ENCODE measurements at regions not wholly inside any gene's neighbourhood (a gene's known extent, or its start where the extent isn't known, plus 50 kb on each side); places are given as distances from the start of the nearest gene placed in this dataset.

DNA sequence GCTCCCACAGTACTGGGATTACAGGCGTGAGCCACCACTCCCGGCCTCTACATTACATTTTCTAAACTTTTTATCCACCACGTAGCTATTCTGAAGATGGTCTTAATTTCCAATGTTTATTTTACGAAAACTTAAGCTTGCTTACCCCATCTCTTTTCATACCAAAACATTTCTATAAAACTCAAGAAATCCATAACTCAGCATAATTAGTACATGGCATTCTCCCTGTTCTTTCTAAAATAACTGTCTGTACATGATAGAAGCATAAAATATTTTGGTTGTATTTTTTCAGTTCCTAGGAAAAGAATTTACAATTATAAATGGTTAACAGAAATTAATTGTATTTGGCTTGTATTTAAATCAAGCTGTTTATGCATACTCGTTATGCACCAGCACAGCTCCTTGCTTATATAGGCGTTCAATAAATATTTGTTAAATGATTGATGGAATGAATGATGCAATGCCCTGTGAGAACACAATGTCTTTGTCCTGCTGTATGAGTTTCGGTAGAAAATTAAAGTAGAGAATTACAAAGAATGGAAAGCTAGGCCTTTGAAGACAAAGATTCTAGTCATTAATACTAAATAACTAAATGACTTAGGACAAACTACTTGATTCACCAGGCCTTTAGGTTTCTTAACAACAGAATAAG lies 384.2 kb downstream of the EFNA5 start:
- Histone ChIP-seq H3K36me3 (replicated peaks; ENCODE audit: low read depth, low read length) (no peaks in the 10 kb centered on the region), H3K9me3 (ENCODE audit: insufficient read depth, low read length) (no peaks in the 10 kb centered on the region), H3K79me2 (ENCODE audit: low read length) (no peaks in the 10 kb centered on the region), H3K4me1 (ENCODE audit: low read length) (peaks cover 16% of the 10 kb centered on the region), H4K20me1 (ENCODE audit: insufficient read depth, low read length) (no peaks in the 10 kb centered on the region), H3K27ac (ENCODE audit: low read length) (no peak overlapping the region), H3K4me3 (ENCODE audit: low read length) (no peak overlapping the region), H3K4me2 (ENCODE audit: low read length) (no peak overlapping the region), H2AFZ (ENCODE audit: low read depth, low read length) (no peak overlapping the region), H3K9ac (ENCODE audit: low read length) (no peak overlapping the region), H3K27me3 (ENCODE audit: low read depth, low read length) (peaks cover 21% of the 10 kb centered on the region)
- TF ChIP-seq EZH2phosphoT487 (IDR thresholded peaks at IDR 0.05; ENCODE audit: low read depth): no peak
- TF ChIP-seq, protein P1, sequence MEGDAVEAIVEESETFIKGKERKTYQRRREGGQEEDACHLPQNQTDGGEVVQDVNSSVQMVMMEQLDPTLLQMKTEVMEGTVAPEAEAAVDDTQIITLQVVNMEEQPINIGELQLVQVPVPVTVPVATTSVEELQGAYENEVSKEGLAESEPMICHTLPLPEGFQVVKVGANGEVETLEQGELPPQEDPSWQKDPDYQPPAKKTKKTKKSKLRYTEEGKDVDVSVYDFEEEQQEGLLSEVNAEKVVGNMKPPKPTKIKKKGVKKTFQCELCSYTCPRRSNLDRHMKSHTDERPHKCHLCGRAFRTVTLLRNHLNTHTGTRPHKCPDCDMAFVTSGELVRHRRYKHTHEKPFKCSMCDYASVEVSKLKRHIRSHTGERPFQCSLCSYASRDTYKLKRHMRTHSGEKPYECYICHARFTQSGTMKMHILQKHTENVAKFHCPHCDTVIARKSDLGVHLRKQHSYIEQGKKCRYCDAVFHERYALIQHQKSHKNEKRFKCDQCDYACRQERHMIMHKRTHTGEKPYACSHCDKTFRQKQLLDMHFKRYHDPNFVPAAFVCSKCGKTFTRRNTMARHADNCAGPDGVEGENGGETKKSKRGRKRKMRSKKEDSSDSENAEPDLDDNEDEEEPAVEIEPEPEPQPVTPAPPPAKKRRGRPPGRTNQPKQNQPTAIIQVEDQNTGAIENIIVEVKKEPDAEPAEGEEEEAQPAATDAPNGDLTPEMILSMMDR (IDR thresholded peaks at IDR 0.05; ENCODE audit: low read depth, low read length): no peak

DNA sequence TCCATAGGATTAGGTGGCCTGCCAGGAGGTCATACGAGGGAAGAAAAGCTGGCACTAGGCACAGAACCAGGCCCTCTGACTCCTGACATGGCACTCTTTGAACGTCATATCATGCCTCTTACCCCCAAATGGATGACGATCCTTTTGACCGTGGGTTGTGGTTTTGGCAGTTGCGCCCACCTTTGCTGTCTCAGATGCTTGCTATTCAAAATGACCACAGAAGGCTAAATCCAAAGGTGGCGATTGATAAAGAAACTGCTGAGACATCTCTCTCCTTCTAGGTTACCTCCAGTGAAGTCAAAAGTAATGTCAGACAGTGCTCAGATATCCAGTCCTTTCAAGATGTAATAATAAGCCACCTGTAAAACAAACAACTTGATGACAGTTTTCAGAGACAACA lies 385.0 kb downstream of the EFNA5 start:
- Histone ChIP-seq H3K9me3 (ENCODE audit: insufficient read depth, low read length) (no peaks in the 10 kb centered on the region), H3K79me2 (ENCODE audit: low read length) (no peaks in the 10 kb centered on the region), H3K27me3 (ENCODE audit: low read depth, low read length) (peaks cover 21% of the 10 kb centered on the region), H3K4me2 (ENCODE audit: low read length) (no peak overlapping the region), H2AFZ (ENCODE audit: low read depth, low read length) (no peak overlapping the region), H3K27ac (ENCODE audit: low read length) (no peak overlapping the region), H3K4me3 (ENCODE audit: low read length) (no peak overlapping the region), H4K20me1 (ENCODE audit: insufficient read depth, low read length) (no peaks in the 10 kb centered on the region), H3K36me3 (replicated peaks; ENCODE audit: low read depth, low read length) (no peaks in the 10 kb centered on the region), H3K4me1 (ENCODE audit: low read length) (peaks cover 16% of the 10 kb centered on the region), H3K9ac (ENCODE audit: low read length) (no peak overlapping the region)
- TF ChIP-seq, protein P1 (IDR thresholded peaks at IDR 0.05; ENCODE audit: low read depth, low read length): no peak
- TF ChIP-seq EZH2phosphoT487 (IDR thresholded peaks at IDR 0.05; ENCODE audit: low read depth): no peak

DNA sequence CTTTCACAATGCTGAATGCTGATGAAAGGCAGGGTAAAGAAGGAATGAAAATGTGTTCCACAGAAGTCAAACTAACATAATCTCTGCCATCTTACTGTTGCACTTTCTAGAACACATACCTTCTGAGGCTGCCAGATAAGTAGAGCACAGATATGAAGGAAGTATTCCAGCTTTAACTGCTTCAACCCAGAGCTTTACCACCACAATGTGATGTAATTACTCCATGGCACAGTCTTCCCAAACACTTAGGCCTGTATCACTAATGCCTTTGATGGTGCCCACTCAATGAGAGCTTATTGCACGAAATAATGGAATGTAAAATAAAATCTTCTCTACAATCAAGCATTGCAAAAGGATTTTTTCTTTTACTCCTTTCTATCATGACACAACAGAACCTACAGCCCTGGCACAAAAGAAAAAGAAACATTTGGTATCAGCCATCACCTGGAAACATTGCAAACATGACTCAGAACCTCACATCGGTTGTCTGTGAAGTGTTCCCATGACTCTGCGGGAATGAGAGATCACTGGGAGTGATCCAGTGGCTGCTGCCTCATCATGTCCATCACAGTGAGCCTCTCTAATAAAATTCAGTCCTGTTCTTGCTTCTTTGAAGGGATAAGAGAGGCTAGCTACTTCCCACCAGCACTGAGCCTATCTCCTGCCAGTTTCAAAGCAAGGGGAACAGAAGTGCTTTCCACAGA lies 385.8 kb downstream of the EFNA5 start:
- Histone ChIP-seq H3K27me3 (ENCODE audit: low read depth, low read length) (peaks cover 21% of the 10 kb centered on the region), H3K9ac (ENCODE audit: low read length) (no peak overlapping the region), H4K20me1 (ENCODE audit: insufficient read depth, low read length) (no peaks in the 10 kb centered on the region), H3K4me1 (ENCODE audit: low read length) (peaks cover 16% of the 10 kb centered on the region), H3K9me3 (ENCODE audit: insufficient read depth, low read length) (no peaks in the 10 kb centered on the region), H3K36me3 (replicated peaks; ENCODE audit: low read depth, low read length) (no peaks in the 10 kb centered on the region), H3K4me3 (ENCODE audit: low read length) (no peak overlapping the region), H3K27ac (ENCODE audit: low read length) (no peak overlapping the region), H3K79me2 (ENCODE audit: low read length) (no peaks in the 10 kb centered on the region), H2AFZ (ENCODE audit: low read depth, low read length) (no peak overlapping the region), H3K4me2 (ENCODE audit: low read length) (no peak overlapping the region)
- TF ChIP-seq EZH2phosphoT487 (IDR thresholded peaks at IDR 0.05; ENCODE audit: low read depth): no peak
- TF ChIP-seq, protein P1 (IDR thresholded peaks at IDR 0.05; ENCODE audit: low read depth, low read length): no peak

DNA sequence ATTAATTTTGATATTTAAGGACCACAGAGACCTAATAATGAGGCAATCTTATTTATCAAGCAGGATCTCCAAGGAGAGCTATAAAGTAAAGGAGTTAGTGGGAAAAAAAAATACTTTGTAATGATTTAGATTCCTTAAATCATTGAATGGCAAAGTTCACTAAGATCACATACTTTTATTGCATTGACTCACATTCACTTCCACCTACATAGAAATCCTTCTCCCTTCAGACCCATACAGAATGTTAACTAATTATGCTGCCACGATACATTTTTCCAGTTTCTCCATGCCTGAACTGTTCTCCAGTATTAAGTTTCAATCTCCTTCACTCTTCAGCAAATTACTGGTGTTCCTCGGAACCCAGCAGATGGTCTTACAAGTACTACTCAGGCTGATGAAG lies 388.7 kb downstream of the EFNA5 start:
- Histone ChIP-seq H4K20me1 (ENCODE audit: insufficient read depth, low read length) (no peaks in the 10 kb centered on the region), H3K4me1 (ENCODE audit: low read length) (no peaks in the 10 kb centered on the region), H3K4me2 (ENCODE audit: low read length) (no peak overlapping the region), H3K4me3 (ENCODE audit: low read length) (no peak overlapping the region), H3K79me2 (ENCODE audit: low read length) (no peaks in the 10 kb centered on the region), H3K36me3 (replicated peaks; ENCODE audit: low read depth, low read length) (no peaks in the 10 kb centered on the region), H3K9me3 (ENCODE audit: insufficient read depth, low read length) (no peaks in the 10 kb centered on the region), H3K27ac (ENCODE audit: low read length) (no peak overlapping the region), H2AFZ (ENCODE audit: low read depth, low read length) (no peak overlapping the region), H3K27me3 (ENCODE audit: low read depth, low read length) (peaks cover 4% of the 10 kb centered on the region), H3K9ac (ENCODE audit: low read length) (no peak overlapping the region)
- TF ChIP-seq, protein P1 (IDR thresholded peaks at IDR 0.05; ENCODE audit: low read depth, low read length): no peak
- TF ChIP-seq EZH2phosphoT487 (IDR thresholded peaks at IDR 0.05; ENCODE audit: low read depth): no peak
